Mucosa of gallbladder (tissue), 1 donor: ENCODE measurements at regions not wholly inside any gene's neighbourhood (a gene's known extent, or its start where the extent isn't known, plus 50 kb on each side); places are given as distances from the start of the nearest gene placed in this dataset.
A peak's percentile ranks its signal among the peaks of the same experiment; 100 is the strongest.
"Not testable (repeated sequence)": the region's sequence is repeated elsewhere in the genome, so short reads cannot be mapped to it uniquely, and the experiment has no call there.

ENCODE experiments used
- DNase-seq: peaks from one replicate; pipeline ENCODE4 v3.0.0-alpha.2; 2020; ENCODE audit warnings: low spot score
- donor health status: DM: no; HTN: no; CAD: no.

DNA sequence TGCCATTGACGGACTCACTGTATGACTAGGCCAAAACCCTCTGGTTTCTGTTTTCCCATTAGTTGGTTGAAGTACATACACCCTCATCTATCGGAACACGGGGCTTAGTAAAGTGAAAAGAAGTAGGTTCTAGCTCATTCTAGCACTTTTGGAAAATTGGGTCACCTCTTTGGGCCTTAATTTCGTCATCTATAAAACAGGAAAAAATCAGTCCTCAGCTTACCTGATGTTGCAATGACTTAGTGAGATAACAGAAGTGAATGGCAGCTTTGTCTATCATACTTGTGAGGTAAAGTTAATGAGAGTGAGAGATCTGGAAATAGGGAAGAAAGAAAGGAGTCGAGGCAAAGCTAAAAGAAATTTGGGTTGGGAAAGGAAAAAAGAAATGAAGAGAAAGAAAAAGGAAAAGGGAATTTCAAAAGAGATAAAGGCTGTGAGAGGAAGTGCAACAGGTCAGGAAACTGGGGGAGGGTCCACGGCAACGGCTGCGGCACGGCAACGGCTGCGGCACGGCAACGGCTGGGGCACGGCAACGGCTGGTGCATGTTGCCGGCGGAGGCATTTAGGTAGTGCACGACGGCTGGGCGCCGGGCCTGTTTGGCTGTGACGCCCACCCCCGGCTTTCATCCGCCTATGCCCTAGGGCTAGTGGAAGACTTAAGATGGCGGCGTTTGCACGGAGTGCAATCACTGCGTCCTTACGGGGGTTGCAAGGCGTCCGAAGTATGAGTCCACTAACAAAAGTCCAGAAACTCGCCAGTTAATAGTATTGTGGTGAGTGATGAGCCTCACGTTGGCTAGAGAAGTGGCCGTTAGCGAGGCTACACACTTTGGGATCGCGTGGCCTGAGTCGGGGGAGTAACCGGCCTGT lies 91.4 kb upstream of the XIST start:
- DNase-seq = peak; percentile 92

- no peak for DNase-seq
Observed at GRCh38 chrX:73940893-73941470, 88.5 kb upstream of the XIST start.

- DNase-seq = not testable (repeated sequence)
Observed at GRCh38 chrX:73937843-73938242, 85.3 kb upstream of the XIST start.

DNA sequence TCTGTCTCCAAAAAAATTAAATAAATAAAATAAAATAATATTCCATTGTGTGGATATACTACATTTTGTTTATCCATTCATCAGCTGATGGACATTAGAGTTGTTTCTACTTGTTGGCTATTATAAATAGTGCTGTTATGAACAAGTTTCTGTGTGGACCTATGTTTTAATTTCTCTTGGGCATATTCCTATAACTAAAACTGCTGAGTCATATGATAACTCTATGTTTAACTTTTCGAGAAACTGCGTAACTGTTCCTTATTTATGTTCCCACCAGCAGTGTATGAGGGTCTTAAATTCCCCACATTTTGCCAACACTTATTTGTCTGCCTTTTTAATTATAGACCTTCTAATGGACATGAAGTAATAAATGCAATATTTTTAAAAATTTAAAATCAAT lies 80.0 kb upstream of the XIST start:
- DNase-seq = no peak

GRCh38 chrX:73930300-73930699 lies 77.8 kb upstream of the XIST start:
- no peak for DNase-seq

DNA sequence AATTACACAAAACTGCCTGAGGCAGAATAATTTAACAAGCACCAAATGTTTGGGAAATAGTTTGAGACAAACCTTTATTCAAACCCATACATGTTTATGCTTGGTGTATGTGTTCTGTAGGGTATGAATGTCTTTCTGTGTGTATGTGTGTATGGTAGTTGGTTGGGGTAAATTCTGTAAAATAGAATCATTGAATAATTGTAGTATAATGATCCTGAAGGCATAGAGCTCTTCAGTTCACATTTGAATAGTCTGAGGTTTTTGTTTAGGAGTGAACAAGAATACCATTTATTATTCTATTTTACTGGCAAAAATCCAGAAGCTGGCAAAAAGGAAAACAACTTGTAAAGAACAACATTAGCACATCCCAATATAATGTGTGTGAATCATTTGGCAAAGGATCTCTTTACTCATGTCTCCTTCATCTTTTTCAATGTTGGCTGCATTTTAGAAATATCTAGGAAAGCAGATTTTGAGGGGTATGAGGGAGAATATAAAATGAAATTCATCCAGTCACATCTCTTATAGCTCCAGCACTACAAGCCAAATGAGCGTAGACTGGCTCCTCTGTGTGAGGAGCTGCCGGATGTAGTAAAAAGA lies 70.4 kb upstream of the XIST start:
- DNase-seq = no peak

DNA sequence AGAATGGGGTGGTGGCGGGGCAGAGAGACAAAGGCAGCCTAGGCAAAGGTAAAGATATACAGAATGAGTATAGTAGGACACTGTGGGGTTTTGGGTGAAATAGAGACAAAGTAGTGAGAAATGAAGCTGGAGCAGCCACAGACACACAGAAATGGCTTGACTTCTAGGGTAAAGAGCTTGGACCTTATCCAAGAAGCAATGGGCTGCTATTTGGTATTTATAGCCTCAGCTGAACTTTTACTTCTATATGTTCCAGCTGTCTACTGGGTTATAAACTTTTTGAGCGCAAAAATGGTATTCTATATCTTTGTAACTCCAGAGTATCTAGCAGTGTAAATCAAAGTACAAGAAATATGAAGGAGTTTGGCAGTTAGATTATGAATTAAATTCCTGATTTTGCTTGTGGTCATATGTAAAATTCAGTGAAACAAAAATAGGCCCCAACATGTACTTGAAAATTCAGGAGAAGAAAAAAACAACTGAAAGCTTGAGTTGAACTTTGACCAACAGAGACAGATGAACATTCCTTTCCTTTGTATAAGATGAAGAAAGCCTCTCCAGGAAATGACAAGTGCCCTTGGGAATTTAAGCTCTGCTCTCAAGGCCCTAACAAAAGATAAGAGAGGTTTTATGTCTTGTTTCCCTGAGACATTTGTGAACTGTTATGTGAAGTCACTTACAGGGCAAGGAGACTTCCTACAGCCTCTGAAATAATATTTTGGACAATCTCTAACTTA lies 64.6 kb upstream of the XIST start:
- DNase-seq = no peak

DNA sequence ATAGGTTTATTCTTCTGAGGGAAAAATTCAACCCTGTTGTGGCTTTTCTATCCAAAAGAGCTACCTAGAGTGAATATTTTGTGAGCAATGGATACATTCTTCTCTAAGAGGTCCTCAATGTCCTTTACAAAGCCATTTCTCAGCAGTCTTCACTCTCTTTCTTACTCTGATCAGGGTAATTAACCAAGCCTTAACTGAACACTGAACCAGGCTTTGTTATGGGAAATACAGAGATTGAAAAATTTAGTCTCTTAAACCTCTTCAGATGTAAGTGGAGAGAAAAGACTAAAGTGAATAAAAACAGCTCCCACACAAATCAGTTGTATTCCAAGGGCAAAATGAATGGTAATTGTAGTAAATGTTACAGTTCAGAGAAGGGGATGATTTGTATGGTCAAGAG lies 64.0 kb upstream of the XIST start:
- DNase-seq = no peak

- DNase-seq = not testable (repeated sequence)
Observed at GRCh38 chrX:73914792-73915191, 62.3 kb upstream of the XIST start.

GRCh38 chrX:73913580-73913979 lies 61.1 kb upstream of the XIST start:
- DNase-seq = no peak

GRCh38 chrX:73911946-73912345 lies 59.4 kb upstream of the XIST start:
- not testable (repeated sequence) for DNase-seq

GRCh38 chrX:73905749-73906374 lies 53.3 kb upstream of the XIST start:
- not testable (repeated sequence) for DNase-seq

DNA sequence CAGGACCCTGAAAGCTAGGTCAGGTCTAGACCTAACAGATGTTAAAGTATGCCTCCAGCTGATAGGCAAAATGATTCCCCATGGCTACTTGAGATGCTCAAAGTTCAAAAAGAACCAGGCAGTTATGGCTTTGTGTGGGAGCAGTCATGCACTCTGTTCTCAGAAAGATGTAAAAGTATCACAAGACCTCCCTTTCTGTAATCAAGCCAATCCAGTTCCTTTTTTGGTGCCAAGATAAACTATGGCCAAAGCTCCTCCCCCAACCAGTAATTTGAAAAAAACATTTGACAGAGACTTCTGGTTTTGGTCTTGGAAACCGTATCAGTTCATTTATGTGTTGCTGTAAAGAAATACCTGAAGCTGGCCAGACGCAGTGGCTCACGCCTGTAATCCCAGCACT lies 51.4 kb upstream of the XIST start:
- no peak for DNase-seq
